Right atrium auricular region (tissue), 2 donors: ENCODE measurements at regions not wholly inside any gene's neighbourhood (a gene's known extent, or its start where the extent isn't known, plus 50 kb on each side); places are given as distances from the start of the nearest gene placed in this dataset.

Experiments used
- DNase-seq: peaks from one replicate; pipeline ENCODE4 v3.0.0-alpha.2; 2019; ENCODE audit warnings: low spot score
- H3K27ac ChIP-seq, 2 donors: fragments of 200-600 bp; sonication (generic); 1 replicate in 1 of 2; 2 replicates in 1 of 2; pipeline ENCODE4 v1.5.1; 2016 to 2019
- H3K27me3 ChIP-seq, 2 donors: fragments of 200-600 bp; sonication (generic); one replicate each; pipeline versions ENCODE4 v1.5.1 to v1.6.0; 2017 to 2019
- H3K36me3 ChIP-seq: fragments of 200-600 bp; sonication (generic); one replicate; pipeline ENCODE4 v1.5.1; 2016
- H3K4me1 ChIP-seq, 2 donors: fragments of 200-600 bp; sonication (generic); one replicate each; pipeline versions ENCODE4 v1.5.1 to v1.6.0; 2017 to 2019
- H3K4me3 ChIP-seq, 2 donors: fragments of 200-600 bp; sonication (generic); 1 replicate in 1 of 2; 2 replicates in 1 of 2; pipeline ENCODE4 v1.5.1; 2017 to 2019; ENCODE audit warnings: mild to moderate bottlenecking in 1 of 2, moderate library complexity in 1 of 2
- H3K9me3 ChIP-seq, 2 donors: fragments of 200-600 bp; sonication (generic); one replicate each; pipeline ENCODE4 v1.5.1; 2019
- TF ChIP-seq, protein P1 (sequence below), 2 donors: fragments of 200-600 bp; sonication (generic); IDR thresholded peaks; one replicate each; pipeline ENCODE4 v1.5.1; 2019; ENCODE audit warnings: antibody characterized with exemption in 2 of 2

DNA sequence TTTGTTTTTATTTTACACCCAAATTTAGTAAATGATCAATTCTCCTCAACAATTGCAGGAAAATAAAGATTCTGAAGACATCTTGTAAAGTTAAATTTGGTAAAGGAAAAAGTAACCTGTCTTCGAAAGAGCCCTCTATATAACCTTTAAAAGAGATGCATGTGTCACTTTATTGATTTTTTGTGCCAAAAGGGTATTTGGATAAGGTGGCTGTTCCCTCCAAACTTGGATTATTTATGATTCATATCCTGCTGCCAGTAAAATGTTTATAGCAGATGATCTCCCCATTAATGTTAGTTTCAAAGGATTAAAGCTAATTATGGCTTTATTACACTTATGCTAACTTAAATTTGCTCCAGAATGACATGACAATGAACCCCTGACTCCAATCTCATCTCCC lies 98.8 kb downstream of the DUSP6 start:
- TF ChIP-seq, protein P1, sequence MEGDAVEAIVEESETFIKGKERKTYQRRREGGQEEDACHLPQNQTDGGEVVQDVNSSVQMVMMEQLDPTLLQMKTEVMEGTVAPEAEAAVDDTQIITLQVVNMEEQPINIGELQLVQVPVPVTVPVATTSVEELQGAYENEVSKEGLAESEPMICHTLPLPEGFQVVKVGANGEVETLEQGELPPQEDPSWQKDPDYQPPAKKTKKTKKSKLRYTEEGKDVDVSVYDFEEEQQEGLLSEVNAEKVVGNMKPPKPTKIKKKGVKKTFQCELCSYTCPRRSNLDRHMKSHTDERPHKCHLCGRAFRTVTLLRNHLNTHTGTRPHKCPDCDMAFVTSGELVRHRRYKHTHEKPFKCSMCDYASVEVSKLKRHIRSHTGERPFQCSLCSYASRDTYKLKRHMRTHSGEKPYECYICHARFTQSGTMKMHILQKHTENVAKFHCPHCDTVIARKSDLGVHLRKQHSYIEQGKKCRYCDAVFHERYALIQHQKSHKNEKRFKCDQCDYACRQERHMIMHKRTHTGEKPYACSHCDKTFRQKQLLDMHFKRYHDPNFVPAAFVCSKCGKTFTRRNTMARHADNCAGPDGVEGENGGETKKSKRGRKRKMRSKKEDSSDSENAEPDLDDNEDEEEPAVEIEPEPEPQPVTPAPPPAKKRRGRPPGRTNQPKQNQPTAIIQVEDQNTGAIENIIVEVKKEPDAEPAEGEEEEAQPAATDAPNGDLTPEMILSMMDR (IDR thresholded peaks at IDR 0.05) = no peak
- Histone ChIP-seq H3K4me3 (no peak overlapping the region), H3K27me3 (no peaks in the 10 kb centered on the region), H3K27ac (no peak overlapping the region), H3K36me3 (no peaks in the 10 kb centered on the region), H3K4me1 (peaks cover 0 to 20% of the 10 kb centered on the region in 2 donors), H3K9me3 (peaks cover 0 to 5% of the 10 kb centered on the region in 2 donors)
- no peak for DNase-seq

DNA sequence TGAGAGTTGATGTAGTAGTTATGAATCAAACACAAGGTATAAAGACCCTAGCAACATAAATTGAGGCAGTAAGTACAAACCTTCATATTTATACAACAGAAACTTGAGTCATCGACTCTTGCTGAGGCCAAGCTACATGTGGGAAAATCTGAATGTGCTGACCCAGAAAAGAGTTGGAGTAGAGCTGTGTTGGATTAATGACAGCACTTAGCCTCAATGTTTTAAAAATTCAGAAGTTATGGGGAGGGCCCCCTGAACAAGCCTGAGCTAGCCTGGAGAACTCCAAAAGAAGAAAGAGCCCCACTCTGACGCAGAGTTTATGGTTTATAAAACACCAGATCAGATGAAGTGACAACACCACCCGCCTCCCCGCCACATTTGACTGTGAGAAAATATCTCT lies 100.0 kb downstream of the DUSP6 start:
- Histone ChIP-seq H3K27ac (peak overlapping the region in 1 of 2 donors; percentile 19), H3K27me3 (no peaks in the 10 kb centered on the region), H3K4me3 (no peak overlapping the region), H3K36me3 (no peaks in the 10 kb centered on the region), H3K4me1 (peaks cover 0 to 20% of the 10 kb centered on the region in 2 donors), H3K9me3 (no peaks in the 10 kb centered on the region)
- DNase-seq = no peak
- TF ChIP-seq, protein P1 (IDR thresholded peaks at IDR 0.05) = no peak

DNA sequence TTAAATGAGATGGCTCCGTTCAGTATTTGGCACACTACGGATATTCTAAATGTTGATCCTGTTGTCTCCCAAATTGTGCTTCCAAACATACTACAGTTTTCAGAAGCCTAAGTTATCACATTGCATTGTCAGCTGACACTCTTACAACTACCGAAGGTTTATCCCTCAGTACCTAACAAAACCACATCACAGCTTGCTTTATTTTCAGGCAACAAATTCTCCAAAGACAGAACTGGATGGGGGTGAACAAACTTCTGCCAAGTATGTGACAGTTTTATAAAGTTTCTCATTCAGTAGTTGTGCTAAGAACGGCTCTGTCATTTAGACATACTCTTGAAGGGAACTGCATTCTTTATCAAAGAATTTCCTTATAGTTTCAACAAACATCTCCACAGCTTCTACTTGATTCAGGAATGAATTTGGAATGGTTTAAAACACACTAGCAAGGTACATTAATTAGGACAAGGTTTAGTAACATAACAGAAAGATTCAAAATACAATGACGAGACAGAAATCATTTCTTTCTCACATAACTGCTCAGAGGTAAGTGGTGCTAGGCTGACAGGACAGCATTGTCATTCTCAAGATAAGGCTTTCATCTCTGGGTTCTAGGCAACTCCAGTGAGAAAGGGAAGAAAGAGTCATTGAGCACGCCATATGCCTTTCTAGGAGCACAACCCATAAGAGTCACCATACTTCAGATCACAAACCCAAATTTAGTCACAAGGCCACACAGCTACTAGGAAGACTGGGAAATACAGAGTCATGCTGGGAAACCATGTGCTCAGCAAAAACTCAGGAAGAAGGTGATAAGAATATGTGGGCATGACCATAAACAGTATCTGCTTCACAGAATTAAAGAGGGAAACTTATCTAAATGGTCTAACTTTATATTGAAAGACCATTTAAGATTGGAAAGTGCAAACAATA lies 100.7 kb downstream of the DUSP6 start:
- Histone ChIP-seq H3K4me3 (no peak overlapping the region), H3K36me3 (no peaks in the 10 kb centered on the region), H3K9me3 (no peaks in the 10 kb centered on the region), H3K27ac (peak overlapping the region in 1 of 2 donors; percentile 19), H3K27me3 (no peaks in the 10 kb centered on the region), H3K4me1 (peaks cover 0 to 20% of the 10 kb centered on the region in 2 donors)
- TF ChIP-seq, protein P1 (IDR thresholded peaks at IDR 0.05) = no peak
- no peak for DNase-seq

DNA sequence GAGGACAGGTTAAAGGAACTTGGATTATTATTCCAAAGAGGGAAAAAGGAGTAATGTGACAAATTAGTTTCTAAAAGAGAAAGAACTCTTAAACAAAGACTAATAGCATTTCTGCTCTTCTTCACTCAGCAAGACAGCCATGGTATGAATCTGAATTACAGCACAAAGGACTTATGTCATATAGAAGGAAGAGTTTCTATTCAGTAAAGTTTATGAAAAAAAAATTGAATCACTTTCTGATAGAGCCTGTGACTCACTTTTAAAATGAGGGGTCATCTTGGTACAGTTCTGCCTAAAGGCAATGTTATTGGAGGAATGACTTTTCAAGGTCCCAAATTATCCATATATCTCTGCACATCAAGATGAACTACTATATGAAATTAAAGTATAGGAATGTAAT lies 101.7 kb downstream of the DUSP6 start:
- H3K4me1 ChIP-seq = peaks cover 0 to 20% of the 10 kb centered on the region in 2 donors
- H3K27me3 ChIP-seq = no peaks in the 10 kb centered on the region
- TF ChIP-seq, protein P1 (IDR thresholded peaks at IDR 0.05) = no peak
- no peak overlapping the region for H3K4me3 ChIP-seq
- H3K9me3 ChIP-seq = no peaks in the 10 kb centered on the region
- no peaks in the 10 kb centered on the region for H3K36me3 ChIP-seq
- no peak overlapping the region for H3K27ac ChIP-seq
- no peak for DNase-seq

DNA sequence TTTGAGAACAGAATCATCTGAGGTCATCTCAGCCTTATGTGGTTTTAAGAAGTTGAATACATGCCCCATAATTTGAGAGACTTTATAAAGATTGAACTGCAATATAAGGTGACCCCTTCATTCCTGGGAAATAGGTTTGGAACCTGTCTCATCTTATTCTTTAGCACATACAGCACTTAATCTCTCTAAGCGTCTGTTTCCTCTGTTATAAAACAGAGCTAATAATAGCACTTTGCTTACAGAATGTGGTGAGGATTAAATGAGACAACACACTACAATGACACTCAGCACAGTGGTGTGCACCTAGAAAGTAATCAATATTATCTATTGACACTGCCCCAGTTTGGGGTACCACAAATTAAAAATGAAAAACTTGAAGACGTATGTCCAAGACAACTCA lies 102.1 kb downstream of the DUSP6 start:
- H3K4me3 ChIP-seq = no peak overlapping the region
- H3K36me3 ChIP-seq = no peaks in the 10 kb centered on the region
- no peak overlapping the region for H3K27ac ChIP-seq
- peaks cover 0 to 20% of the 10 kb centered on the region in 2 donors for H3K4me1 ChIP-seq
- TF ChIP-seq, protein P1 (IDR thresholded peaks at IDR 0.05) = no peak
- no peaks in the 10 kb centered on the region for H3K27me3 ChIP-seq
- H3K9me3 ChIP-seq = no peaks in the 10 kb centered on the region
- no peak for DNase-seq
